HG02610 (cell line): ENCODE measurements at regions not wholly inside any gene's neighbourhood (a gene's known extent, or its start where the extent isn't known, plus 50 kb on each side); places are given as distances from the start of the nearest gene placed in this dataset.

ENCODE experiments used
- ATAC-seq: cut with Tn5 transposase; IDR thresholded peaks from one replicate; pipeline ENCODE4 v1.9.1; 2021; ENCODE audit warnings: mild to moderate bottlenecking, moderate library complexity; ENCODE audit not compliant: unreplicated experiment

DNA sequence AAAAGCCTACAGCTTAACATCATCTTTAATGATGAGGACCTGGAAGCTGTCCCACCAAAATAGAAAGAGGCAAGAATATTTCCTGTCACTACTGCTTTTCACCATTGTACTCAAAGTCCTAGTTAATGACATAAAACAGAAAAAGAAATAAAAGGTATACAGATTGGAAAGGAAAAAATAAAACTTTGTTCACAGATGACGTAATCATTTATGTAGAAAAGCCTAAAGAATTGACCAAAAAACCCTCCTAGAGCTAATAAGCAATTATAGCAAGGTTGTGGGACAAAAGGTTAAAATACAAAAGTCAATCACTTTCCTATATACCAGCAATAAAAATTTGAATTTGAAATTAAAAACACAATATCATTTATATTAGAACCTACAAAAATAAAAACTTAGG, 97.2 kb upstream of the MDGA2 start:
- ATAC-seq, result no peak

DNA sequence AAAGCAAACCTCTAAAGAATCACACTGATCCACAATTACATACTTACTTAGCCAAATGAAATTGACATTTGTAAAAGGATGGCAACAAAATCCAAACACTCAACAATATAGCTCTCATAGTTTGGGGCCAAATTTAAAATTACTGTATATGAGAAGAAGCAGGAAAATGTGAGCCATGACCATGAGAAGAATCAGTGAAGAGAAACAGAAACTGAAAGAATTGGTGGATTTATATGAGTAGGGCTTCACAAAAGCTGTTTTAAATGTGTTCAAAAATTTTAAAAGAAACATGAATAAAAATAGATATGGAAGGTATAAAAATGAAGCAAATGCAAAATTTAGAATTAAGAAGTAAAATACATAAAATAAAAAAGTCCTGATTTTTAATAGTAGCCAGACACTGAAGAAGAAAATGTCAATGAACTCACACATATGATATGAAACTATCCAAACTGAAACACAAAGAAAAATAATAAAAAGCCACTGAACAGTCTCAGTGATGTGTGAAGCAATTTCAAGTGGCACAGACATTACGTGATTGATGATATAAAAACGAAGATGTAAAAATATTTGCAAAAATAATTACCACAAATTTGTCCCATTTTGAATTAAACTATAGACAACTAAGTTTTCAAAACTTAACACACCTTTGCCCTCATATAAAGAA, 87.9 kb upstream of the MDGA2 start:
- ATAC-seq, result peak; percentile 56

DNA sequence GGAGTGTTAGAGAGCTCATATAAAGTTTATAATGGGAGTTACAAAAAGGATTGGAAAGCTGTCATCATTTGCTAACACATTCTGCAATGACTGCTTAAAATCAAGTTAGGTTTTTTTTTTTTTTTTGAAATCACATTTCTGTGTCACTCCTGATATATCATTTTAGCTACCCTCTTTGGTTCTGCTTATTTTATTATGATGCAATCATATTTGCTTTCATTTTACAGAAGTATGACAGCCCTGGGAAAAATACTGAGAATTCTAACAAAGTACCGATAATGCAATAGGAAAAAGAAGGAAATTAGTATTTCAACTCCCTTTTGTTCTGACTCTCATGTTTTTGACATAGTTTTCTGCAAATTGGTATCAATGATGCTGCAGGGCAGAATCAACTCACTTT, 71.6 kb upstream of the MDGA2 start:
- no peak for ATAC-seq

DNA sequence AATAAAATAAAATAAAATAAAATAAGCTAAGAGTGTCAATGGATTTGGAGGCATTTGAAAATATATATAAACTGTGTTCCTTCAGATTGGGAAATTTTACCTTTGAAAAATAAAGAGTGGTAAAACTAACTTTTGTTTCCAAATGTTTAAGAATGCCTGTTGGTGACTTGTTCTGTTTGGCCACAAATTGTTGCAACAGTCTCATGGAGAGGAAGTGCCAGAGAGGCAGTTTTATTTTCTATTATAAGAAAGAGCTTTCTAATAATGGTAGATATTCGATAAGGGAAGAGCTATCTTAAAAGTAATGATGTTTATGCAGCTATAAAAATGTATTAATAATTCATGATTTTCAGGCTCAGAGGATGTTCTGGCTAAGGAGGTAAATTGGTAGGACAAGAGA, 68.8 kb upstream of the MDGA2 start:
- no peak for ATAC-seq

DNA sequence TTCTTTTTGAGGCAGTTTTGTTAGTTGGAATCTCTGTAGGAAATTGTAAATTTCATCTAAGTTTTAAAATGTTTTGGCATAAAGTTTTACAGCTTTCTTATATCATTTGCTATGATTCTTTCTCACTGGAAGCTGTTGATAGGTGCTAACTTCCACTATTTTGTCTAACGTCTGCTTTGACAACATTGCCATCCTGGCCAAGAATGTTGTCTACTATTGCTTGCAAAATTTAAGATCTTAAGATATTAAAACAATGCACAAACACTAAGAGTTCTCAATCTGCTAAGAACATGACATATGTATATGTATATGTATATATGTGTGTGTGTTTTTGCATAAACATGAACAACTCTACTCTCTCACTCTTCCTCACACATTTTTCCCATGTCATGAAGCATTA, 64.1 kb upstream of the MDGA2 start:
- no peak for ATAC-seq

DNA sequence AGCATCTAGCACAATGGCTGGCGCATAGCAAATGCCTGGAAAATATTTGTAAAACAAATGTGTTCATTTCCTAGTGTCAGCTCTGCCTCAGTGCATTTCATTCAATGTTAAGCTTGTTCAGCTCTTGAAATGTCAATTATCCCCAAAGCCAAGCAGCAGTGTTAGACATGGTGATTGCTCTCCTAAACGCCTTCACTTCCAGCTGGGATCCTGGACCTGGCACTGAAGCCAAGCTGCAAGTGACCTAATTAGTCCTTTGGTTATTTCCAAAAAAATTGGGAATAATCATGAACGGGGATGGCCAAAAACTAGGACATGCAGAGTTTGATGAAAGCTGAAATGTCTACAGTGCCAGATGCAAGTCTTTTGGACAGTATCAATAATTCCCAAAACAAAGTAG, 54.9 kb upstream of the MDGA2 start:
- no peak for ATAC-seq
